HG02852 (cell line): ENCODE measurements at regions not wholly inside any gene's neighbourhood (a gene's known extent, or its start where the extent isn't known, plus 50 kb on each side); places are given as distances from the start of the nearest gene placed in this dataset.
A peak's percentile ranks its signal among the peaks of the same experiment; 100 is the strongest.

Source experiments
- ATAC-seq: cut with Tn5 transposase; IDR thresholded peaks from one replicate; pipeline ENCODE4 v1.9.1; 2021; ENCODE audit warnings: mild to moderate bottlenecking, moderate library complexity; ENCODE audit not compliant: unreplicated experiment

DNA sequence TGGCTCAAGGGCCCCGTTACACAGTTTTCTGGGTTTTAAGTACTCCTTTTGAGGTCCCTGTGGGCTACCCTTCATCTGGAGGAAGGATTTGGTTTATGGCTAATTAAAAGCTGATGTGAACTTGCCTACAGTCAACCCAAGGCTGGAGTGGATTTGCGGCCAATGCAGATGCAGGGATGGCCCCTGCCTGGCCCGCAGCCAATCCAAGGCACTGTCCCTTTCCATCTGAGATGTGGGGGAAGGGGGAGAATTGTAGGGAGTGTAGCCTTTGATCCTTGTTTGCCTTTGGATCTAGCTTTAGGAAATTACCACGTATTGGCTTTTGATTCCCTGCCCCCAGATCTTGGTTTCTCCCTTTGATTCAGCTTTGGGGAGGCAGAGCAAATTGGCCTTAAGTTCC lies 128.0 kb upstream of the GGTLC1 start:
- ATAC-seq, result no peak

DNA sequence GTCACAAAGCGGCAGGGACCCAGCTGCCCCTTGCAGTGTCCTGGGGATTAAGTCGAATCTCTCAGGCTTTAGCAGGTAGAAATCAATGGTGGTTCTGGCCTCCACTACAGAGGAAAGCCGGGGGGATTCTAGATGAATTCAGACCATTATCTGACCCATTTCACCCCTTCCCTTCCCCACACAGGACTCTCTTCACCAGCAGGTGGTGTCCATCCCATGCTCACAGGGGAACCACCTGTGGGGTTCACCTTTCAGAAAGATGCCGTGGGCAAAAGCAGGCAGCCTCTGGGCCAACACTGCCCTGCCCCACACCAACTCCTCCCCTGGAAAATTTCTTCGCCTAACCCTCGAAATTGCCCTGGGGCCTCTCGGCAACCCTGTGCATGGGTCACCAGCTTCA lies 123.8 kb upstream of the GGTLC1 start:
- no peak for ATAC-seq

DNA sequence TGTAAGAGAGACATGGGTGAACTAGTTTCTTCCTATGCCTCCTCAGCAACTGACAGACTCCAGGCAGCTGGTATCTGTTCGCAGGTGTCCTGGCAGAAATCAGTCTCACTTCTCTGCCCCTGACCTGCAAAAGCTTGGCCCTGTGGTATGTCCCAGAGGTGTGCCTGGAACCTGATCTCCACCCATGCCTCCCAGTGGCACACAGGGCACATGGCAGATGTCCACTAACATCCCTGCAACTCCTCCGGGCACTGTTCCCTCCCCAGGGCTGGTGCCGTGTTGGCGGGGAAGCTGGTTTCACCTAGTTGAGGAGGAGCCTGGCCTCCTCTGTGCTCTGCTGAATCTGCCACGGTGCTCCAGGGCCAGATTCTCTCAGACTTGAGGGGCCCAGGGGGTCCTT lies 123.3 kb upstream of the GGTLC1 start:
- no peak for ATAC-seq

DNA sequence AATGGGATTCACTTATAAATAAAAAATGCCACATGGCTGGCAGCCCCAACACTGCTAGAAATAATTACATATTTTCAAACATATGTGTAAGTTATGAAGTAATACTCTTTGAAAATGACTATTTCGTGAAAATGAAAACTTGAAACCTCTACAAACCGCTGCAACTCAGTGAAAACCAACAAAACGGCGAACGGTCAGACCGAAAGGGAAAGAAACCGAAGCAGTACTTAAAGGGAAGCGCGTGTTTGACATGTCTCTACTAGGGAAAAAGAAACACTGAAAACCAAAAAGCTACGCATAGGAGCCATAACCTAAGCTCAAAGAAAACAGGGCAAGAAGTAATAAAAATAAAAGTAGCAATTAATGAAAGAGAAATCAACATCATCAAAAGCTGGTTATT lies 121.0 kb upstream of the GGTLC1 start:
- peak; percentile 74 for ATAC-seq

DNA sequence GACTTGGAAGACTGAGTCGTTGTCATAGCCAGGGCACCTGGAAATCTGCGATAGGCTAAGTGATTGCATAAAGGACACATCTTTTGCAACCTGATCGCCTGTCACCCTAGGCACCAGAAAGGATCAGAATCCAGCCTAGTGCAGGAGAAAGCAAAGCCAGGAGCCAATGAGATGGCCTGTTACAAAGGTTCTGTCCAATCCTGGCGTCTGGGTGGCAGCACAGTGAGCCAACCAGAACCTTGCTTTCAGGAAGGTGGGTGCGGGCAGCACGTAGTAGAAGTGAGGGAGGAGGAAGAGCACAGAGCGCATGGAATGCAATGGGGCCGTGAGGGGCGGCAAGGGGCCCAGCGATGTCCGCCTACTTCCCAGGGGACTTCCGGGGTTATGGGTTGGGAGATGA lies 120.4 kb upstream of the GGTLC1 start:
- ATAC-seq, result no peak

DNA sequence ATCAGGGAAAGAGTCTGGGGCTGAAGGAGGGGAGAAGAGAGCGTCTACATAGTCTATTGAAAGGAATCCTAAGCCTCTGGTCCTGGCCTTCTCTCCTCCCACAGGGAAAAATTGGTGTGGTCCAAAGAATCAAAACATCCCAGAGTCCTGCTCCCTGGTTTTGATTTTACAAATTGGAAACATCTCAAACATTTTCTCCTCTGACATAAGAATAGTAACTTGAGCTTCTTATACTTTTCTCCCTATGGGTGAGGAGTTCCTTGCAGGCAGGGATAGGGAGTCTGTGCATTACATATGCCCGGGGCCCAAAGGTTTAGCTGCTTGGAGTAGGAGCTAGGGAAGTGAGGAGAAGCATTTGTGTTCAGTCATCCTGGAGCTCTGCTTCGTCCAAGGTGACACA lies 120.0 kb upstream of the GGTLC1 start:
- ATAC-seq, result no peak

DNA sequence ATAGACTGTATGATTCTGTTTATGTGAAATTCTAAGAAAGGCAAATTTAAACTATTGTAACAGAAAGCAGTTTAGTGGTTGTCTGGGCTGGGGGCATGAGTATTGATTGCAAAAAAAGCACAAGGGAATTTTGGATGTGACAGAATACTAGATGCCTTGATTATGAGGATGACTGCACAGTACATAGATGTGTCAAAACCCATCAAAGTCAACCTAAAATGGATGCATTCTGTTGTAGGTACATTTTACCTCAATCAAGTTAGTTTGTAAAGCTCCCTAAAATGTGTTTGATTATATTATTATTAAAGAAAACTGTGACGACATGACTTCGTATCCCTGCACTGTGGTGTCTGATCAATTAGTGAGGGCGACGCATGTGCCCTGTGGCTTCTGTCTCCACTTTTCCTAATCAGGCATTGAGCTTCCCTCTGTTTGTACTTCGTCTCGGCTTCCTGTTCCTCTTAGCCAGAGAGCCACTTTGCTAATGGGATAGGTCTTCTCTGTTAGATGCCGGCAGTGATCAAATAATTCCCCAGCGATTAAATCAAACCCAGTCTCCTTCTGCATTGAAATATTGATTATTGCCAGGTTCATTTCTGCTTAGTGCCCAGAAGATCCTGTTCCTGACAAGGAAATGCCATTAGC lies 118.3 kb upstream of the GGTLC1 start:
- no peak for ATAC-seq

DNA sequence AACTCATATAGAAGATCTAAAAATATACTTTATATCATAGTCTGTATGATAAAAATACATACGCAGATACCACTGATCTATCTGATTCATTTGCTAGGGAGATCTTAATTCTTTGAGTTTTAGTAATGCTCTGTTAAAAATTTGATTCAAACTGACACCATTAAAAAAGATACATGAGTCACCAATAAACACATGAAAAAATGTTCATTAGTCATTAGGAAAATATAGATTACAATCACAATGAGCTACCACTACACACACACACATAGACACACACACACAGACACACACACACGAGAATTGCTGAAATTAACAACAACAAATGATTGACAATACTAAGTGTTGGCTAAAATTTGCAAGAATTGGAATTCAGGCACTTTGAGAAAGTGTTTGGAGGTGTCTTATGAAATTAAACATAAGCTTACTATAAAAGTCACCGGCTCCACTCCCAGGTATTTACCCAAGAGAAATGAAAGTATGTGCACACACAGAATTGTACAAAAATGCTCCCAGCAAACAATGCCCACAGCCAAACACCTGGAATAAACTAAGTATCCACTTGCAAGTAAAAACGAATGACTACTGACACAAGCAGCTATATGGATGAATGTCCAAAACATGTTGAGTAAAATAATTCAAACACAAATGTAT lies 117.7 kb upstream of the GGTLC1 start:
- no peak for ATAC-seq

DNA sequence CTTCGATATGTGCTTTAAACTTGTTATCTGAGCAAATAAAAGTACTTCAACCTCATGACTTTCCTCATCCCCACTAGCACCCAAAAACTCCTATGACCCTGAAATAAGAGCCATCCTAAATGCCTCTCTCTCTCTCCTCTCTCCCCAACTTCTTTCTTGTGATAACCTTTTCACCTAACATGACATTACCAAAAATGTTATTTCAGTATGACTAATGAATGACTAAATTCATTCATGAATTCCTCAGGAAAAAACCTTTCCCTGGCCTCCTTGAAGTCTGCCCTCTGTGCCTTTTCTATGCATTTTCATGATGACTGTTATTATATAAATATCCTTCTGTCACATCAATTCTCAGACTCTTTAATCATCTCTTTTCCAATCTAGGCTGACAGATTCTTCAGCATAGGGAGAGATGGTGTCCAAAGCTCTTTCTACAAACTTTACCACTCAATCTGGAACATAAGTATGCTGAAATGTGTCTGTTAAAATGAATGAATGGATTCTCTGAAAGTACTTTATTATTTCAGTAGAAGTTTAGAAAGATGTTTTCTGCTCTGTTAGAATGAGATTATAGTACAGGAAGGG lies 114.3 kb upstream of the GGTLC1 start:
- ATAC-seq, result no peak

DNA sequence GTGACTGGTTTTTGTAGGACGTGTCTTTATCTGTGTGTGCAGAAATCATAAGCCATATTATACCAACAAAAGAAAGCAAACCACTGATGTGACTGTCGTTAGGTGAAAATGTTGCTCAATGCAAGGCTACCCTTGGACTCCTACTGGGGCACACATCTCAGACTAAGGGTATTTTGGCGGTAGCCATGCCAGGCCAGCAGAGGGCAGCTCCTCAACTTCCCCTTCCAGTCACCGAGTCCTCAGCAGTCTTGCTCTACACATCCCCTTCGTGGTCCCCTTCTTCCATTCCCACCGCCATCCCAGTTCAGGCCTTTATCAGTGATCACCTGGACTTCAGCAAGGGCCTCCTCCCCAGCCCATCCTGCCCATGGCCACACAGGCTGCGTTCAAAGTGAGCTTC lies 113.7 kb upstream of the GGTLC1 start:
- ATAC-seq, result no peak

DNA sequence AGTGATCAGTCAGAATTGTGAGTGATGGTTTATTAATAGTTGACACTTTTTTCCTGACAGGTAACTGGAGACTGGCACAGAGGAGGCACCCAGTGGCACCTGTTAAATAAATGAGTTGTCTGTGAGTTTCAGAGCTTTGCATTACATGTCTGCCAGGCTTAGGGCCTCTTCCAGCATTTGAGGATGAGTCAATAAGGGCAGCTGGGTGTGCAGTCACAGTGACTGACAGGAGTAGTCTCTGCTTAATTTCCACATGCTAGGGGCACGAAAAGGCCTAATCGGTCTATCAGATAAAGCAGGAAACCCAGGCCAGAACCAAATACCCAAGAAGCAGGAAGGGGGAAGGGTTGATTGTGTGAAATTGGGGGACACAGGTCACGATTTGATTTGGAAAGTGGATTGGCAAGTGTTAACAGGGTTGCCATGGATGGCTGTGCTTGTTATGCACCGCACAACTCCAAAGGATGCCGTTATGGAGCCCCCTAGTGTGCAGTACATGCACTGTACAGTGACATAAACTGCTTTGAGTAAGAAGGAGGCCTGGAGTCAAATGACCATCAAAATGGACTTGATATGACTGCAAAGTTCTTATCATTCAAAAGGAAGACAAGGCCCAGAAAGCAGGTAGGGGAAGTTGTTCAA lies 111.9 kb upstream of the GGTLC1 start:
- ATAC-seq, result peak; percentile 85

DNA sequence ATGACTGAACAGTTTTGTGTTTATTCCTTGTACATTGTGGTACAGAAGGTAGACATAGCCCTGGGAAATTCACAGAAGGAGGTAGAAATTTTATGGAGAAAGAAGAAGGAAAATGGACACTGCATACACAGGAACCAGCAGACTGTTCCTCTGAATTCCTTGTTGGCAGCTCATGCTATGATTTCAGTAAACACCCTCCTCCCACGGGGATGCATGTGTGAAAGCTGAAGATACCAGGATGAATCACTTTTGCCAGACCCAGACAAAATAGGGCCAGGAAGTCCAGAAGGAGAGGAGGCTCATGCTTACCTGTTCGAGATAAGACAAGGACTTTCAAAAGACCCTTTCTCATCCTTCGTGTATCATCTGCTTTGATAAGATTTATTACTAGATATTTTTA lies 110.3 kb upstream of the GGTLC1 start:
- no peak for ATAC-seq

DNA sequence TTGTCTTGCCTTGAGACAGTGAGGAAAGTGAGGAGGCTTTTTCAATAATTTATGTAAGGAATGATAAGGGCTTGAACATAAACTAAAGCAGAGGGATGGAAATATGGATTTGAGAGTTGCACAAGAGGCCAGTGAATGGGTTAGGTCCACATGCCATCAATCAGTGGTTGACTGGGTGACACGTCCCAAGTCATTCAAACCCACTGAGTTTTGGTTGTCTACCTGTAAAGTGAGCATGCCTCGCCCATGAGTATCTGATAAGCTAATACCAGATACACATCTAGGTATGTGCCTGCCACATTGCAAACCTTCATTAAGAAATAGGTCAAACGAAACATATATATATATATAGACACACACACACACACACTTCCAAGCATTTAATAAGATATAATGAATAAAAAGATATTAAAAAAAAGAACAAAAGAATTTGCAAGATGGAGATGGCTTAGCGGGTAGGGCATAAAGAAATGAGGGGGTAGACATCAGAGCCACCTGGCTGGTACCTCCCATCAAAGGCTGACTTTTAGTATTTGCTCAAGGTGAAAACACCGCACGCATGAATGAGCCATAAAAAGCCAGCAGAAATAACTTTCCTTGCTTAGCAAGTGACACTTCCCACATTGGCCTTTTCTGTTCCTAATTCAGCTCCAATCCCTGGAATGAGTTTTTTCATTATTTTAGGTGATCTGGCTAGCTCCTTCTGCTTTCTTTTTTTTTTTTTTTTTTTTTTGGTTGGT lies 109.1 kb upstream of the GGTLC1 start:
- ATAC-seq, result no peak

DNA sequence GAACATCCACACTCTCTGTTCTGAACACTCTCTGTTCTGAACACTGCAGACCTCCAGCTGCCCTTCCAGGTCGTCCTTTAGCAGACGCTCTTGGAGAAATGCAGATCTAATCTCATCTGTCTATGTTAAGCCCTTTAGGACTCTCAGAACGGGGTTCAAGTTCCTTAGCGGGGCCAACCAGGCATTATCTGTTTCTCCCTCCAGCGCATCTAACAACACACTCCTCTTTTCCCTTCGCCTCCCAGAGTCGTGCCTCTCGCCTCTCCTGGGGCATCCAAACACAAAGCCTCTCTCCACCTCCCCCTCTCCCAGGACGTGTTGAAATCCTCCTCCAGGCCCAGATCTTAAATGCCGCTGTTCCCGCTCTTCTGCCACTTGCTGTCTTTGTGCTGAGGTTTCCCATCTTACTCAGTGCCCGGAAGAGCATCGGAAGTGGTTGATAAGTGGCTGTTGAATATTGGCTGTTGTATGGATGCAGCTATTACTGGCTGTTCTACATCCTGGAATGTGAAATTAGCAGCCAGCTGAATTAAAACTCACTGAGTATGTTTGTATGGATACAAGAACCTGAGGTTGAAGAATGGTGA lies 108.4 kb upstream of the GGTLC1 start:
- ATAC-seq, result no peak

DNA sequence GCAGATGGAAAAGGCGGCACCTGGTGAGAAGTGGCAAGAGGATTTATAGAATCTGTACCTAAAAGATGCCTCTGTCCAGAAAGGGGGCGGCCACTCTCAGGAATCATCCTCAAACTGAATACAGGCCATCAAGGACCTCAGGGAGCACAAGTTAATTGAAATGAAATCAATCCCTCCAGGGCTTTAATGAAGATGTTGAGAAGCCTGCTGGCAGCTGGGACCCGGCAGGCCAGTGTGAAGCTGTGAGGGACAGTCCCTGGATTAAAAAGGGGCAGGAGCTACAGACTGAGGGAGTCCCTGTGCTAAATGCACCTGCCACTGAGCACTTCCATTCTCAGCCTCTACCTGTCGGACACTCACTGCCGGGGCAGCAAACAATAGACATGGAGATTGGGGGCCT lies 107.7 kb upstream of the GGTLC1 start:
- no peak for ATAC-seq

DNA sequence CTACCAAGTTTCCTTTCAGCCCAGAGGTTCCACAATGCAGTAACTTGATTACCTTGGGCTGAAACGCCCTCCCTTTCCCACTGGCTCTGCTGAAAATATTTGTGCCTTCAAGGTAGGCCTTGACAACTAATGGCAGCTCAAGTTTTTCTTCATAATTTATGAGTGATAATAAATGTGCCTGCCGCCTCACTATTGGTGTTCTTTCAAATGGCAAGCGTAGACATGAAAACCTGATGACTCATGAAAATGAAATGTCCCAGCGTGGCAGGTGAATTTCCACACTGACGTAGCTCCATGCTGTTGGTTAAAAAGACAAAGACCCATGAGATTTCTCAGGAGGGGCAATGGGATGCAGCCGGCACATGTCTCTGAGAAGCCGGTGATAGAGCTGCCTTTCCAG lies 107.2 kb upstream of the GGTLC1 start:
- ATAC-seq, result no peak

DNA sequence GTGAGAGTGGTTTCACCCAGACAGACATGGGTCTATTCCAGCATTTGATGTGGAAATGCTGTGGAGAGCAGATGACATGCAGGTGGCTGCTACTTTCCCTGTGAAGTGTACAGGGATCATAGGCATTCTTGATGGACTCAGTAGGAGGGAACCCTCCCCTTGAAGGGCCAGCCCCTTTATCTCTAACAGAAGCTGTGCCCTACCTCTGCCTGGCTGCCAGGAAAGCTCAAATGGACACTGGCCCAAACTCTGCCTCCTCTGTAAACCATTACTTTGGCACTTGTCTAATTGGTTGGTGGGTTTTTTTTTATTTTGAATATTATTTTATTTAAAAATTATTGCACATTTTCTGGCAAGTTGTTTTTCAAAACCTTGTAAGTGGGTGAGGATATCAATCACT lies 106.7 kb upstream of the GGTLC1 start:
- ATAC-seq, result no peak

DNA sequence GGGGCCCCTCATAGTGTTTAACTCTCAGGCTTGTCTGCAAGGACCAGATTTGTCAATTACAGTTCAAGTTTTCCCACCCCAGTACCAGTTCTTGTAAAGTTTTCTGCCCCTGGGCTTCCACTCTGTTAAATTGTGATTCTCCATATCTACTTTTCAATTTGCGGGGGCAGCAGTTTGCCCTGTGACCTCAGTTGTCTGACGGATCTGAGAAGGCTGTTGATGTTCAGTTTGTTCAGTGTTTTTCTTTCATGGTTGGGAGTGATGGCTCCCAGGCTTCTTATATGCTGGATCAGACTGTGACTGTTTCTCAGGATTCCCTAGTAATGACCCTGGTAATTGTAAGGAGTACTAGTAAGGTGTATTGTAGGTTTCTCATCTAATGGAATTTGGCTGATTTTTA lies 101.0 kb upstream of the GGTLC1 start:
- no peak for ATAC-seq

DNA sequence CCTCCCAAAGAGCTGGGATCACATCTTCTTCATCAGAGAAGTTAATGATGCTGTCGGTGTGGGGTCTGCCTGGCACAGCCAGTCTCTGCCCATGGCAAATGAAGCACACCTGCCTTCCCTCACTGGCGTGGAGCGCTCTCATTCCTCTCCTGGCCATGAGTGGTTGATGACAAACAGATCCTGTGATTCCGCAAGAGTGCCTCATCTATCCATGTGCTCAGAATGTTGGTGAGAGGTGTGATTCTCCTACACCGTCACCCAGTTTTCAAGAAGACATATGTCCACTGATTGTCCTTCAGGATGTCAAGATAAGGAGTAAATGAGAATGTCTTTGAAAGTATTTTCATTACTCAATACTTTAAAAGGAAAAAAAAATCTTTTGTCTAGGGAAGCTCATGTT lies 97.5 kb upstream of the GGTLC1 start:
- no peak for ATAC-seq

DNA sequence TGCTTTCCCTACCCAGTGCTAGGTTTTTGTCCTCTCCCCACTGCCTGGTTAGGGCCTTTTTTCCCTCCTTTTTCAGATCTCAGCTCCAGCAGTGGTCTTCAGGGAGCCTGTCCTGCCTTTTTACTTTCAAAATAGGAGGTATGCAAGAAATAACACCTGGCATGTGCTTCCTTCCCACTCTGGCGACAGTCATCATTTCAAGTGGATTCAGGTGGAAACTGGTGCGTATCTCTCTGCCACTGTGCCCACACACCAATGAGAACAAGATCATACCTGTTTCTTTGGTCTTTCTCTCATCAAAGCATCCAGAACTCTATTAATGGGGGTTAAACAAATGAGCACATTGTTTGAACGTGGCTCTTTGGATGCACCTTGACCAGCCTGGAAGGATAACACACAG lies 95.7 kb upstream of the GGTLC1 start:
- no peak for ATAC-seq

DNA sequence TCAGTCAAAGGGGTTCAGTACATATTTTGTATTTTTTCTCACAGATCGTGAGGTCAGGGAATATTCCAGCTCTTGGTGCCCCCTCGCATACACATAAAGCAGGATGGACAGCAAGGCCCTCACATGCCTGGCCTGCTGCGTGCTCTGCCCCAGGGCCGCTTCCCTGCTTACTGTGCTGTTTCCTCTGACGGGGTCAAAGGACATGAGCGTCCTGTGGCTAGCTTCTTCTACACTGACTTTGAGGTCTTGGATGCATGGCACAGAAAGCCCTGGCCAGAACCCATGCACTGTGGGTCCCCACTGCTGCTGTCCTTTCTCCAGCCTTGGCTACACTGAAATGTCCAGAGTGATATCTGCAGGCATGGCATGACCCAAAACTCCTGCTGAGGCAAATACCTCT lies 92.5 kb upstream of the GGTLC1 start:
- ATAC-seq, result no peak
